WI38 (cell line): ENCODE measurements at regions not wholly inside any gene's neighbourhood (a gene's known extent, or its start where the extent isn't known, plus 50 kb on each side); places are given as distances from the start of the nearest gene placed in this dataset.
A peak's percentile ranks its signal among the peaks of the same experiment; 100 is the strongest.

ENCODE experiments used
- H3K4me3 ChIP-seq: 2 replicates; pipeline ENCODE4 v1.5.1; 2011; ENCODE audit warnings: low read depth, mild to moderate bottlenecking, control low read depth, low read length
- CTCF ChIP-seq: IDR thresholded peaks from 2 replicates; pipeline ENCODE4 v1.5.1; 2012; ENCODE audit warnings: low read depth, mild to moderate bottlenecking, control low read depth, low read length

DNA sequence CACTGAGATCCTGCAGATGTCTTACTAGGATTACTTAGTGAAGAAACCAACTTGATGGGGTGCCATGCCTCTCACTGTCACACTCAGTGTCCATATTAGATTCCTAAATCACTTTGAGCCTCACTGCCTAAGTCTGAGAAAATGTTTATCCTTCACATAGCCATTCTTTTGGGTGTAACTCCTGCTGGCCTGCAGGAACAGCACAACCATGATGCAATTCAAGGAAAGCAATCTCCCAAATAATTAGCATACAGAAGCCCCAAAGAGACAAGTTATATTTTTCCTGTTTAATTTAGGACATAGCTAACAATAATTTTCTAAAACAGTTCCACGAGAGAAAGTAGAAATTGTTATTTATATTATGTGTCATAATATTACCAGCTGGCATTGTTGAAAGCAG is 655.5 kb downstream of the KCNA4 start:
- no peak for TF ChIP-seq CTCF
- H3K4me3 ChIP-seq, result no peak overlapping the region

DNA sequence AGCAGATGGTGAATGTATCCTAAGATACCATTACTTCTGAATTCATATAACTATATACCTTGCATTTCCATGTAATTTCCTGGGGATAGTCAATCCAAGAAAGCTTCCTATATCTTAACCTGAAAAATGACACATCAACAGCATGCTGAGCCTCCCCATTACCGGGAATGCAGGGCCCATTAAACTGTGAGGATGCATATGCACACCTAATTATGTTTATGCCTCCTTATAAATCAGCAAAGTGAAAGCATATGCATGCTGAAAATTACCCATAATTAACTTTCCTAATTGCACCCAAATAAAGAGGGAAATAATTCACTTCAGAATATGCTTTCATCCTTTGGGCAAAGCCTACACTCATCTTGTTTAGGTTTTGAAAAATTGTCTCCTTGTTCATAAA is 663.0 kb downstream of the KCNA4 start:
- no peak overlapping the region for H3K4me3 ChIP-seq
- TF ChIP-seq CTCF, result no peak

DNA sequence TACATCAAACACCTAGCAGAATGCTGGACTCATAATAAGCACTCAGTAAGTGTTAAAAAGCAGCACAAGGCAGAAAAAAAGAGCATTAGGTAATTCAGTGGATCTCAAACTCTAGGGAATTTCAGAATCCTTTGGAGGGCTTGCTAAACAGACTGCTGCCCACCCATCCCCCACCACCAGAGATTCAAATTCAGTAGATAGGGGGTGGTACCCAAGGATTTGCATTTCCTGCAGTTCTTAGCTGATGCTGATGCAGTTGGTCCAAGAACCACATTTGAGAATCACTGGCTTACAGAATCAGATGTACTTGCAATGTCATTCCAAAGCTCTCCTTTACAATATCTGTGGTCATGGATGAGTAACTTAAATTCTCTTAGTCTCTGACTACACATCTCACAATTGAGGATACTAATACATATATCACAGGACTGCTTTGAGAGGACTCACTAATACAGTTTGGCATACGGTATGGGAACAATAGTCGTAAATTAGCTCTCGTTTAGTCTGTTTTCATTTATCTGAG is 664.5 kb downstream of the KCNA4 start:
- TF ChIP-seq CTCF, result no peak
- H3K4me3 ChIP-seq, result no peak overlapping the region

- TF ChIP-seq CTCF, result no peak
- H3K4me3 ChIP-seq, result no peak overlapping the region
Observed at GRCh38 chr11:29351301-29351873, 665.4 kb downstream of the KCNA4 start.

DNA sequence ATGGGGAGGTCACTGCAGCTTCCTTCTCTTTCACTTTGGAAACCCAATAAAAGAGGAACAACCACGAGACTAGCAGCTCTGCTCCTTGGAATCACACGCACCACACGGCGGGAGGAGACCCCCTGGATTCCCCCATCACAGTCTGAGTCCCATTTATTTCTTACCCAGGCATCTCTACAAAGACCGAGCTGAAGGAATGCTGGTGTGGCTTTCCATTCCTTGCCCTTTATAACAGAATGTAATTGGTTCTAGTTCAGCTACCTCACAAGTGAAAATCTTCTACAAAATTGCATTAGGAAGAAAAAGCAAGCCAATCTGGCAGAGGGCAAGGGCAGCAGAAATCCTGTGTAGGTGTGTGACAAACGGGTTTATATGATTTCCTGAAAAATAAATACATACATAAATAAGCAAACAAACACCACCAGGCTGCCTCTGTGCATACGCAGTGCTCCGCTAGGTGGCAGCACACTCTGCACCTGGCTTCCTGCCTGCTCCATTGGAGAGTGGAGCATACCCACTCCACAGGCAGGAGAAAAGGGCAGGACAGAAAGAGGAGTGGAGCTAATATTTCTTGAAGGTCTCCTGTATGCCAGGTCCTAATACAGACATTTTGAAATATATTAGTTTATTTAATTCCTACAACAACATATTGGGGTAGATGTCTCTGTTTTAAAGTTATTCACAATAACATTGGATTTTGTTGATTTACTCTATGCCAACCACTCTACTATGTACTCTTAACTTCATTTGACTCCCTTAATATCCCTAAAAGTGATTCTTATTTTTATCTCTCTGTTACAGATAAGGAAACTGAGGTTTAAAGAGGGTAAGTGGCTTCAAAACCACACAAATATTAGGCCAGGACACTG is 673.1 kb downstream of the KCNA4 start:
- TF ChIP-seq CTCF, result peak; percentile 78
- H3K4me3 ChIP-seq, result no peak overlapping the region

GRCh38 chr11:29336727-29337575 is 679.9 kb downstream of the KCNA4 start:
- no peak for TF ChIP-seq CTCF
- H3K4me3 ChIP-seq, result no peak overlapping the region; the same call in 1 of the 2 replicates
